ENCODE measurements at regions not wholly inside any gene's neighbourhood (a gene's known extent, or its start where the extent isn't known, plus 50 kb on each side); places are given as distances from the start of the nearest gene placed in this dataset.
"Not testable (repeated sequence)": the region's sequence is repeated elsewhere in the genome, so short reads cannot be mapped to it uniquely, and the experiment has no call there.

GRCh38 chr13:90798381-90798780 lies 549.1 kb upstream of the MIR17HG start:
- no peak for DNase-seq

DNA sequence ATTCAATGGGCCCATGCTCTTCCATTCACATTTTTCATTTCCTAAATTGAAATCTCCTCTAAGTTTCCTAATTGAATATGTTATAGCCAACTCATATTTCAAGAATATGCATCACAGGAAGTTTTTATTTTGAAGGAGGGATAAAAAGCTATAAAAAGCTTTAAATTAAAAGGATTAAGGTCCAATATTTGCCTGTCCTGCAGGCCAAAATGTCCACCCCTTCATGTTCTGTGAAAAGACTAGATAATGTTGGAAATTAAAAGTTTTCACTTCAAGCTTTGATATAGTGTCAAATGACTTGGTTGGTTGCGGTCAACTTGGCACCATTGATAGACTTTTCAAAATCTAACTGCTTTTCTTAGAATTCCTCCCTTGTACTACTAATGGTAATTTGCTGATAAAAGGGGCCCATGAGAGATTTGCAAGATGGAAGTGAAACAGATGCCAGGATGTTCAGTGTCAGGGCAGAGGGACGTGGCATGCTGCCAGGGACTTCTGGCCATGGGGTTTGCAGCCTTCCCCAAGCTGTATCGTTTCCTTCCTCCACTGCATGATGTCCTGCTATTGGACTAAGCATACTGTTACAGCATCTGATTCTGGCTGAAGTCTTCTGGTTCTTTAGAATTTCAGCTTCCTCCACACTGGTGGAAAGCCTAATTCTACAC lies 547.3 kb upstream of the MIR17HG start:
- no peak for DNase-seq

GRCh38 chr13:90801621-90802020 lies 545.9 kb upstream of the MIR17HG start:
- no peak for DNase-seq

DNA sequence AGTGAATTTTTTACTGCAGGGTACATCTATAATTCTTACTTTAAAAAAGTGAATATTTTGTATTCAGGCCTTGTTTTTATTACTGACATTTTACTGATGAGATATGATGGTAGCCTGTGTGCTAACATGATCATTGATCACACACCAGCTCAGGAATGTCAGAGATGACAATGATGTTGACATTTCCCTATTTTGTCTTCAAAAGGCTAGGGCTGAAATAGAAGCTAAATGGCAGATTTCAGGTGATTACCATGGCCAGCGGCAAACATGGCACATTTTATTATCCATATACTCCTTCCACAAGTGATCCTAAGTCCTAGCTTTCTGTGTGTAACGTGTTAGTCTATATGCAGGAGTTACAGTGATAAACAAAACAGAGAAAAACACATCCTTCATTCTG lies 544.3 kb upstream of the MIR17HG start:
- DNase-seq, result no peak

- DNase-seq, result no peak
These were observed 541.4 kb upstream of the MIR17HG start for GRCh38 chr13:90806016-90806615.

DNA sequence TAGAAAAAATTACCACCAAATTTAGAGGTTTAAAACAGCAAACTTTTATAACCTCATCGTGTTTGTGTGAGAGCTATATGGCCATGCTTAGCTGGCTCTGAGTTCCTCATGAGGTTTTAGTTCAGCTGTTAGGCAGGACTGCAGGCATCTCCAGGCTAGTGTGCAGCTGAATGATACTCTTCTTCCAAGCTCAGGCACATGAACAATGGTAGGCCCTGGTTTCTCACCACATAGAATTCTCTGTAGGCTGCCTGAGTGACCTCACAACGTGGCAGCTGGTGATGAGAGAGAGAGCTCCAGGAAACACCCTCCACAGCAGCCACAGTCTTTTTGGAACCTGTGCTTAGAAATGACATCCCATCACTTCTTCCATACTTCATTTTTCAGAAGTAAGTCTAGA lies 540.6 kb upstream of the MIR17HG start:
- no peak for DNase-seq

DNA sequence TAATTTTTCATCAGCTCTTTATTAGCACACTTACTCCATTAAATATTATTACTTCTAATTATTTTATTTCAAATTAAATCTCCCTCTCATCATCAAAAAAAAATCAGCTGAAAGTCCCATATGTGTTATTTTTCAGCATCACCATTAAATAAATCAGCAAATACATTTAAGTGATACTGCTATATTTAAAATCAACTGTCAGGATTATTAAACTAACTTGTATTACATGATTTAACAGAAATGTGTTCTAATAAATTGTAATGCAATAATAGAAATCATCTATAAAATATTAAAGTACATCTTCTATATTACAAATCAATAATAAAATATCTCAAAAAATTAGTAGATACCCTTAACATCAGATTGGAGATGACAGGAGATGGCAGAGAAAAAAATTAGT lies 538.6 kb upstream of the MIR17HG start:
- no peak for DNase-seq

GRCh38 chr13:90824032-90824431 lies 523.5 kb upstream of the MIR17HG start:
- DNase-seq, result no peak

GRCh38 chr13:90826688-90827087 lies 520.8 kb upstream of the MIR17HG start:
- DNase-seq, result no peak

DNA sequence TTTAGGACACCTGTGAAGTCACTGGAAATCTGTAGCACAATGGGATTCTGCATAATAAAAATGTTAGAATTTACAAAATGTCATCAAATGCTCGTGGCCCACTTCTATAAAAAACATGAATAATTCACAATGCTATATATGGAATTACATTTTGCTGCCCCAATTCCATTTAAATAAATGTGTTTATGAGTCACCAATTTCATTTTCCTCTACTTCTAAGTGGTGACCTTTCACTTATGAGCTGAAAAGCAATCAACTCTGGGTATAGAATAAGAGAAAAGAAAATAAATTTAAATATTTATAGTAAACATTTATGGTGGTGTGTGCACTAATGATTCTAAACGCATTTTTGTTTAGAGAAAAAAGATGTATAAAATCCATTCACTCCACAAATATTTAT lies 516.7 kb upstream of the MIR17HG start:
- DNase-seq, result no peak

DNA sequence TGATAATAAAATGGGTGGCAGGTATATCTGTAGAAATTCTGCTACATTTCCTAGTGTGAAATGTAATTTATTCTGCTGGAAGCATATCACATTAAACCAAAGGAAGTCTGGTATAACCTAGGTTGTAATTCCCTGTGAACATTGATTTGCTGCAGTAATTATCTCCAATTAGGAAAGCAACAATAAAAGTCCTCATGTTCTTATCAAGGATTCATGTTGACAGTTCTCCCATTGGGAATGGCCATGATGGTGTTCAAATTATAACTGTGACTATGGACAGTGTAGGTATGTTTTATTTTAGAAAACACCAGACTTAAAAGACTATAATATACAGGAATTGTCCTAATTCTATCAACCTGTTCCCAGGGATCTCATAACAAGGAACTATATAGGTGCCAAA lies 513.5 kb upstream of the MIR17HG start:
- no peak for DNase-seq

- DNase-seq, result no peak
These were observed 512.8 kb upstream of the MIR17HG start for GRCh38 chr13:90834700-90835099.

DNA sequence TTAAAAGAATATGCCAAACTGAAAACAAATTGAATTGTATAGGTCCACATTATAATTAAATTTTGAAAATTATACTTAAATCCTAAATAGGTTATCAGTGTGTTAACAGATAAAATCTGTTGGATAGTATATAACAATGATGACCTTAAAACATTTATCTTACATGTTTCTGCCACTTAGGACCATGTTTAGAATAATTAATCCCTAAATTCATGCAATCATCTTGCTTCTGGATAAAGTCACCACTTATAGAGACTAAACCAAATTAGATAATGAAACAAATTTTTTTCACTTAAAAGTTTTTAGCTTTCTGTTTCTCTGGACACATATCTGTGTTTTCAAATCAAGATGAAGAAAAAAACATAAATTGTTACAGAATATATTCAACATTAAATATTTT lies 511.7 kb upstream of the MIR17HG start:
- DNase-seq, result no peak

- no peak for DNase-seq
These were observed 509.0 kb upstream of the MIR17HG start for GRCh38 chr13:90838317-90838960.

DNA sequence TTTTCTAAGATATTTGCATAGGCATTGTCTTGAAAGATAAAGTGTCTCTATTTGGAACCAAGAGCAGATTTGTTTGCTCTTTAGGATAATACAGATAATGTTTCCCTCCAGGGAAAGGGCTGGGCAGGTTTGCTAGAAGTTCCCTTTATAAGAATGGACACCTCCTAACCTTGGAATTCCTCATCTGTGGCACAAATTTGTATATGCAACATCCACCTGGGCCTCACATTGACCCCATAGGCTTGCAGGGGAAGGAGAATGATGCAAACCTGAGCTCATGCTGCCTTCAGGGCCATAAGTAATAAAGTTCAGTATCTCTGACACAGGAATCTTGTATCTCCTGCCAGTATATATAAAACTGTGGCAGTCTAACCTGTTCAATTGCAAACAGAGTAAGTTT lies 508.4 kb upstream of the MIR17HG start:
- DNase-seq, result no peak

DNA sequence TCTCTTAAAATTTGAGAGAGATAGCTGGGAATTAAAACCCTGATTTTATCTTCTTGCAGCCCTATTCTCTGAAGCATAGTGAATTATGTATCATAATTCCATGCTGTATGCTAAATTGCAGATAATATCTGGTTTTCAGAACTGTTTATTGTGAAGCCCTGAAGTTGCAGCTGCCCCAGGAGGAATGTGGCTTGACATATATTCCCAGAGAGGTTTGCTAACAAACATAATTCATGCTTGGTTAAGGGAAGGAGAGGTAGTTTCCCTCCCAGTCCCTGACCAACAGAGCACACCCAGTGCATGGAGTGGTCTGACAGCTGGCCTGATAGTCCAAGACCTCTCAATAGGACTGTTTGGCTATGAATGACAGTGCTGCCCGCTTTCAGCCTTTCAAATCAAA lies 500.6 kb upstream of the MIR17HG start:
- no peak for DNase-seq

GRCh38 chr13:90853666-90854065 lies 493.8 kb upstream of the MIR17HG start:
- DNase-seq, result not testable (repeated sequence)

GRCh38 chr13:90857921-90858320 lies 489.6 kb upstream of the MIR17HG start:
- no peak for DNase-seq

GRCh38 chr13:90866006-90866405 lies 481.5 kb upstream of the MIR17HG start:
- no peak for DNase-seq

DNA sequence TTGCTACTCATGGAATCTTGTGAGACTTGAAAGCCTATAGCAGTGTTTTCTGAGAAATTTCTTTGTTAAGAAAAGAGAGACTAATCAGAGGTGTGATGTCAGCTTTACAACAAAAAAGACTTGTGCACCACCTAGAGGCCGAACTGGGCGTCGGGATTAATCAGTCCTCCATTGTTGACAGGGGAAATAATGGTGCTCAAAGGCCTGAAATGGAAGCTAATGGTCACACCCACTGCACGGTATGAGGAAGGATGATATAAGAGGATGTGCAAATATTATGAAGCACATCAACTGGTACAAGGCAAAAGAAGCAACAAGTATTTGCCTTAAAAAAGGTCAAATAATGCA lies 480.2 kb upstream of the MIR17HG start:
- DNase-seq, result no peak

- DNase-seq, result no peak
These were observed 479.1 kb upstream of the MIR17HG start for GRCh38 chr13:90868321-90868920.

DNA sequence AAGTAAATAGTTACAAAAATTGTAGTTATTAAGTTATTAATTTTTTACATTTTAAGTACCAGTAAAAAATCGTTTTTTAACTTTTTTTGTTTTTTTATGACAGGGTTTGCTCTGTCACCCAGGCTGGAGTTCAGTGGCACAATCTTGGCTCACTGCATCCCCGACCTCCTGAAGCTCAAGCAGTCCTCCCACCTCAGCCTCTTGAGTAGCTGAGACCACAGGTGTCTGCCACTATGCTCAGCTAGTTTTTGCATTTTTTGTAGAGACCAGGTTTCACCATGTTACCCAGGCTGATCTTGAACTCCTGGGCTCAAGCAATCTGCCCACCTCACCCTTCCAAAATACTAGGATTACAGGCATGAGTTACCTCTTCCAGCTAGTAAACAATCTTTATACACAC lies 477.9 kb upstream of the MIR17HG start:
- DNase-seq, result no peak

DNA sequence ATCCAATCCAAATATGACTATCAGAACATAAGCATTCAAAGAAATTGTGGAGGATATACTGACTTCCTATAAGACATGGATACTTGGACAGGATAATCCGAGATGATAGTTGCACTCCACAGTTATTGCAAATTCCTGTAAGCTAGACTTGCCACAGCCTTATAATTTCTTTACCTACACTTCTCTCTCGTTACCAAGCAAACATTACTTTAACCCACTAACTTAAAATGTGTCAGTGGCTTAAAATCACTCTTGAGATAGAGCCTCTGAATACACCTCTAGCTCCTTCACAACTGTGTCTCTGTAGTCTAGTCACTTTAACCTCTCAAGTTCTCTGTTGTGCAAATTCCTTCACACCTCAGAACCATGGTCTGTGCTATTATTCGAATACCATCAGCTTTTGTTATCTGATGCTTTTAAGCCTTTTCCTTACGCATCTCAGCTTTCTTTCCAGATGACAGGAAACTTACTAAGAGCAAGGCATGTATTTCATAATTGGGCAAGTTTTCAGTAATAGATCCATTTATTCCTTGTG lies 474.9 kb upstream of the MIR17HG start:
- DNase-seq, result no peak

- no peak for DNase-seq
These were observed 466.7 kb upstream of the MIR17HG start for GRCh38 chr13:90880790-90881189.
